ENCODE measurements at regions not wholly inside any gene's neighbourhood (a gene's known extent, or its start where the extent isn't known, plus 50 kb on each side); places are given as distances from the start of the nearest gene placed in this dataset.
A peak's percentile ranks its signal among the peaks of the same experiment; 100 is the strongest.

DNA sequence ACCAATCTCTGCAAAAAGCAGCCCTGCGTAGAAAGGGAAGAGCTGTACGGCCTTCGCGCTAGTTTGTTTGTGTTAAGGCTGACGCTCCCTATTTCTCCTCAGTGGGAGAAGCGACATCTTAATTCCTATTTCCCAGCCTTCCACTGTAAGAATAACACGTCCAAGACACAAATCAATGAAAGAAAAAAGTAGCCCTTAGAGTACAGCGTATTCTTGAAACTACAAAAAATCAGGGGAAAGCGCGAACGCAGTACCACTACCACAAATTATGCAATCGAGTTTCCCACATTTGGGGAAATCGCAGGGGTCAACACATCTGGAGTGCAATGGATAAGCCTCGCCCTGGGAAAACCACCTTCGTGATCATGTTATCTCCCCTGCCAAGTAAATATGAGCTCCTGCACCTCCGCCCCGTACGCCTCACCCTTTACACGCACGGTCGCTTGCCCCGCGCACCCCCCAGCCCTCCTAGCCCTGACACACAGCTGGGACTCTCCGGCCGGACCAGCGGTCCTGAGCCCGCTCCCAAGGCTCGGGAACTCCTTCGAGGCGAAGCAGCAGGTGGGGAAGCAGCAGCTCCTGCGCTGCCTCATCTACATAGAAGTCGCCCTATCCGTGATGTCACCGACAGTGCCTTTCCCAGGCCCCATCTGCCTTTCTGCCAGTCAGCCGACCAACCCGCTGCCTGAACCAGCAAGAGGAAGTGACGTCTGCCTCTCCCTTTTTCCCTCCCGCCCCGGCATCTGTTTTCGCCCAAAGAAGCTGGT lies 94.7 kb downstream of the PPIAL4G start (continued):
- TF ChIP-seq RBM14 (IDR thresholded peaks at IDR 0.05; ENCODE audit: borderline replicate concordance, insufficient read depth, low read depth, low read length) (no peak), CLOCK (CRISPR knock-in tag; IDR thresholded peaks at IDR 0.05; ENCODE audit: borderline replicate concordance) (no peak), XRCC4 (IDR thresholded peaks at IDR 0.05; ENCODE audit: extremely low read depth, insufficient read depth, insufficient read length) (no peak), ZNF143 (CRISPR knock-in tag; IDR thresholded peaks at IDR 0.05) (no peak), DNMT1 (IDR thresholded peaks at IDR 0.05) (no peak; the same call in 1 of the 2 replicates), PCBP1 (IDR thresholded peaks at IDR 0.05; ENCODE audit: low read depth, low read length, poor library complexity, severe bottlenecking) (no peak), HNRNPL (IDR thresholded peaks at IDR 0.05; ENCODE audit: low read depth, low read length) (0 out of 2 replicates have a peak, but pooled peaks have one; percentile 42), ZNF695 (CRISPR knock-in tag; IDR thresholded peaks at IDR 0.05) (peak; percentile 82; the same call in 1 of the 2 replicates), RBM25 (IDR thresholded peaks at IDR 0.05; ENCODE audit: low read depth, low read length, severe bottlenecking) (no peak), HEY1 (CRISPR knock-in tag; IDR thresholded peaks at IDR 0.05; ENCODE audit: borderline replicate concordance) (peak; percentile 95), MBD1 (CRISPR knock-in tag; IDR thresholded peaks at IDR 0.05) (no peak), HCFC1 (IDR thresholded peaks at IDR 0.05; ENCODE audit: low read depth, low read length) (peak; percentile 50), RBFOX2 (IDR thresholded peaks at IDR 0.05; ENCODE audit: low read depth, low read length) (peak; percentile 96), SMAD3 (CRISPR knock-in tag; conservative IDR thresholded peaks at IDR 0.05) (no peak), MCM5 (IDR thresholded peaks at IDR 0.05; ENCODE audit: low read depth) (no peak), CHD1 (IDR thresholded peaks at IDR 0.05; ENCODE audit: low read length) (no peak), ZNF311 (CRISPR knock-in tag; IDR thresholded peaks at IDR 0.05) (no peak), XRCC3 (IDR thresholded peaks at IDR 0.05) (no peak), SRSF3 (IDR thresholded peaks at IDR 0.05; ENCODE audit: insufficient read depth, low read length) (no peak)
- TF ChIP-seq, protein P1, sequence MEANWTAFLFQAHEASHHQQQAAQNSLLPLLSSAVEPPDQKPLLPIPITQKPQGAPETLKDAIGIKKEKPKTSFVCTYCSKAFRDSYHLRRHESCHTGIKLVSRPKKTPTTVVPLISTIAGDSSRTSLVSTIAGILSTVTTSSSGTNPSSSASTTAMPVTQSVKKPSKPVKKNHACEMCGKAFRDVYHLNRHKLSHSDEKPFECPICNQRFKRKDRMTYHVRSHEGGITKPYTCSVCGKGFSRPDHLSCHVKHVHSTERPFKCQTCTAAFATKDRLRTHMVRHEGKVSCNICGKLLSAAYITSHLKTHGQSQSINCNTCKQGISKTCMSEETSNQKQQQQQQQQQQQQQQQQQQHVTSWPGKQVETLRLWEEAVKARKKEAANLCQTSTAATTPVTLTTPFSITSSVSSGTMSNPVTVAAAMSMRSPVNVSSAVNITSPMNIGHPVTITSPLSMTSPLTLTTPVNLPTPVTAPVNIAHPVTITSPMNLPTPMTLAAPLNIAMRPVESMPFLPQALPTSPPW (CRISPR knock-in tag; IDR thresholded peaks at IDR 0.05), result peak; percentile 66
- TF ChIP-seq, protein P2, sequence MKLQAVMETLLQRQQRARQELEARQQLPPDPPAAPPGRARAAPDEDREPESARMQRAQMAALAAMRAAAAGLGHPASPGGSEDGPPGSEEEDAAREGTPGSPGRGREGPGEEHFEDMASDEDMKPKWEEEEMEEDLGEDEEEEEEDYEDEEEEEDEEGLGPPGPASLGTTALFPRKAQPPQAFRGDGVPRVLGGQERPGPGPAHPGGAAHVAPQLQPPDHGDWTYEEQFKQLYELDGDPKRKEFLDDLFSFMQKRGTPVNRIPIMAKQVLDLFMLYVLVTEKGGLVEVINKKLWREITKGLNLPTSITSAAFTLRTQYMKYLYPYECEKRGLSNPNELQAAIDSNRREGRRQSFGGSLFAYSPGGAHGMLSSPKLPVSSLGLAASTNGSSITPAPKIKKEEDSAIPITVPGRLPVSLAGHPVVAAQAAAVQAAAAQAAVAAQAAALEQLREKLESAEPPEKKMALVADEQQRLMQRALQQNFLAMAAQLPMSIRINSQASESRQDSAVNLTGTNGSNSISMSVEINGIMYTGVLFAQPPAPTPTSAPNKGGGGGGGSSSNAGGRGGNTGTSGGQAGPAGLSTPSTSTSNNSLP (IDR thresholded peaks at IDR 0.05; ENCODE audit: borderline replicate concordance, low read depth, low read length), result peak; percentile 10; the same call in 1 of the 2 replicates

Data from K562 (cell line).